LNCaP clone FGC (cell line): ENCODE measurements at regions not wholly inside any gene's neighbourhood (a gene's known extent, or its start where the extent isn't known, plus 50 kb on each side); places are given as distances from the start of the nearest gene placed in this dataset.

Experiments used
- DNase-seq: peaks from one replicate; pipeline ENCODE4 v3.0.0-alpha.2; 2011; ENCODE audit warnings: low read depth
- H3K4me3 ChIP-seq: 2 replicates; pipeline ENCODE4 v1.5.1; 2011; ENCODE audit warnings: mild to moderate bottlenecking, low read depth, low read length, control low read depth
- TF ChIP-seq, protein P1 (sequence below): IDR thresholded peaks from 2 replicates; pipeline ENCODE4 v1.5.1; 2012; ENCODE audit warnings: mild to moderate bottlenecking; ENCODE audit not compliant: control insufficient read depth, insufficient read depth; ENCODE audit errors: extremely low read depth

DNA sequence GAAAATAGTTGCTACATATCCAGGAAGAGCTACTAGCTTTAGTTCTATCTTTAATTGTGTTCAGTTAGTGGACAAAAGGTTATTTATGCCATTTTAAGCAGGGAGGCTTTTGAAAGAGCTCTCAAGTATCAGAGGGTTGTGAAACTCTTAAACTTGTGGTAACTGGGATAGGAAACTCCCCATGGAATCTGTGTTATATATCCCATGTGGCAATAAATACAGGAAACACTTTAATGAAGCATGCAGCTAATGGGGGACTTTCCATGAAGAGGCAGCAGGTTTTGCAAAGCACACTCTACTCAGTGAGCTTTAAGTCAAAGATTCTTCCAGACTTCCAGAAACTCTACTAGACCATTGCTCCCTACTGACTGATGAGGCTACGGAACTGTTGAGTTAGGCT lies 805.0 kb upstream of the C9orf72 start:
- H3K4me3 ChIP-seq, result no peak overlapping the region
- TF ChIP-seq, protein P1, sequence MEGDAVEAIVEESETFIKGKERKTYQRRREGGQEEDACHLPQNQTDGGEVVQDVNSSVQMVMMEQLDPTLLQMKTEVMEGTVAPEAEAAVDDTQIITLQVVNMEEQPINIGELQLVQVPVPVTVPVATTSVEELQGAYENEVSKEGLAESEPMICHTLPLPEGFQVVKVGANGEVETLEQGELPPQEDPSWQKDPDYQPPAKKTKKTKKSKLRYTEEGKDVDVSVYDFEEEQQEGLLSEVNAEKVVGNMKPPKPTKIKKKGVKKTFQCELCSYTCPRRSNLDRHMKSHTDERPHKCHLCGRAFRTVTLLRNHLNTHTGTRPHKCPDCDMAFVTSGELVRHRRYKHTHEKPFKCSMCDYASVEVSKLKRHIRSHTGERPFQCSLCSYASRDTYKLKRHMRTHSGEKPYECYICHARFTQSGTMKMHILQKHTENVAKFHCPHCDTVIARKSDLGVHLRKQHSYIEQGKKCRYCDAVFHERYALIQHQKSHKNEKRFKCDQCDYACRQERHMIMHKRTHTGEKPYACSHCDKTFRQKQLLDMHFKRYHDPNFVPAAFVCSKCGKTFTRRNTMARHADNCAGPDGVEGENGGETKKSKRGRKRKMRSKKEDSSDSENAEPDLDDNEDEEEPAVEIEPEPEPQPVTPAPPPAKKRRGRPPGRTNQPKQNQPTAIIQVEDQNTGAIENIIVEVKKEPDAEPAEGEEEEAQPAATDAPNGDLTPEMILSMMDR, result no peak
- DNase-seq, result no peak

DNA sequence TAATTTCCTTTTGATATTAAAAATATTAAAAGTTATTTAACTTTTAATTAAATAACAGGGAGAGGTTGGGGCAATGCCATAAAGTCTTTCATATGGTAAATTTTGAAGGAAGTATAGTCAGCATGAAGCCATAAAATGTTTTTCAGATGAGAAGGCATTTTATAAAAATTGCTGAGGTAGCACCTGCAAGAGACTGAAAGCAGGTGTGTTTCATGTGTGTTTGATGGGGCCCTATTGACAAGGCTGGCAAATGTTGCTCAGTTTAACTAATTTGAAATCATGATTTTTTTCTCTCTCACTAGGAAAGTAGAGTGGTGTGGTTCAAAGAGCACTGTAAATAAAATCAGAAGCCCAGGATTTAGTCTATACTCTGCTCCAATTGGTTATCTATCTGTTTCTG lies 805.8 kb upstream of the C9orf72 start:
- TF ChIP-seq, protein P1, result no peak
- DNase-seq, result no peak
- H3K4me3 ChIP-seq, result no peak overlapping the region

DNA sequence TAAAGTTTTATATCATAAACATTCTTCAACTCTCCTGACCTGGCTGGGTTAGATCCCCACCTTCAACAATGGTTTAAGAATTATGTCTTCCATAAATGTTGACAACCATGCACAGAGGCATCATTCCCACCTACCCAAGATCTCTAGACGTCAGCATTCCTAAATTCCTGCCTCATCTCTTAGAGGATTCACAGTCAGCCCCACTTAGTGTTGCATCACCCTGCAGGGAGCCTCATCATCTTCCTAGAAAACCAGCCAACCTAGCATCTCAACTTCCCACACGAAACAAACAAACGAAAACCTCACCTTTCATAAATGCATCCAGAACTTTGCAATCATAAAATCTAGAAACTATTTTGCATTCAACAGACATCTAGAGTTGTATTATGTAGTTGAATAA lies 816.1 kb upstream of the C9orf72 start:
- TF ChIP-seq, protein P1, result no peak
- H3K4me3 ChIP-seq, result no peak overlapping the region
- DNase-seq, result no peak

DNA sequence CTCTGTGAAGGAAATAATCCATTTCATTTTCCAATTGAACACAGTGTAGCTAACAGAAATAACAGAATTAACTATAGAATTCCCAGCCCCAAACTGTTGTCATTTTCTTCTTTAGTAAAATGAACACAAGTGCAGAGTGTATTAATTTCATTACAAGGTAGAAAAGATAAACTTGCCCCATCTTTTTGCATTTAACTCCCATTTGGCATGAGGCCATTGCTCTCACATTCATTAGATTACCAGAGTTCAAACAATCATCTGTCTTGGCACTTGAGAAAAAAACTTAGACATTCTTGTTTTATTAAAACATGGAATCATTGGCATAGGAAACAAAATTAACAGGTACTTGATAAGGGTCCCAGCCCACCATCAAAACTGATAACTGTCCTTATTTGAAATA lies 821.5 kb upstream of the C9orf72 start:
- TF ChIP-seq, protein P1, result no peak
- DNase-seq, result no peak

DNA sequence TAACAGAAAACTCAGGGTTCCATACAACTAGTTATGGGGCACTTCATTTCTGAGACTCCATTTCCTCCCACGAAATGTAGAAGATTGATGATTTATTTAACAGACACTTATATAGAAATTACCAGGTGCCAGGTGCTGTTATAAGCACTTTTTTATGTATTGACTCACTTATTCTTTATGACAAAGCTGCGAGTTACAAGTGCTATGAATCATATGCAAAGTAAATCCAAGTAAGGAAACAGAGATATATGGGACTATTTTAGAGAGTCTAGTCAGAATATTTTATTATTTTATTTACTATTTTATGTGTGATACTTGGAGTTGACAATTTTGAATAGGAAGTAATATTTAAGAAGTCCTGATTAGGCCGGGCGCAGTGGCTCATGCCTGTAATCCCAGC lies 822.8 kb upstream of the C9orf72 start:
- TF ChIP-seq, protein P1, result no peak
- DNase-seq, result no peak
- no peak overlapping the region for H3K4me3 ChIP-seq

More for the DNA sequence above, 821.5 kb upstream of the C9orf72 start:
- no peak overlapping the region for H3K4me3 ChIP-seq

DNA sequence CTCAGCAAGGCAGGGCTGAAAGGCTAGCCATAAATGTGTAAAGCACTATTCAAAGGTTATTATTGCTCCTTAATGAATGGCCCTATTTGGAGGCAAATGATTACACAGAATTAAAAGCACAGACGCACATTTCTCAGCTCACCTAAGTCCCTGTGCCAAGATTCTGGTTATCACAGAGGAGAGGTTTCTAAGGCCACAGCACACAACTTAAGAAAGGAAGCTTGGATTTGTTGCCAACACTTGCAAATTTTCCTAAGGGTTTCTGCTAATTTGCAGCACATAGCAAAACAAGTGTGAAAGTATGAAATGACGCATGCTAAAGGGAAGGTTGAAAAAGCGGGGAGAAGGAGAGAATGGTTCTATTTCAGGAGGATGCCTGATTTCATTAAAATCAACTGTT lies 834.1 kb upstream of the C9orf72 start:
- TF ChIP-seq, protein P1, result no peak
- no peak for DNase-seq
- no peak overlapping the region for H3K4me3 ChIP-seq

DNA sequence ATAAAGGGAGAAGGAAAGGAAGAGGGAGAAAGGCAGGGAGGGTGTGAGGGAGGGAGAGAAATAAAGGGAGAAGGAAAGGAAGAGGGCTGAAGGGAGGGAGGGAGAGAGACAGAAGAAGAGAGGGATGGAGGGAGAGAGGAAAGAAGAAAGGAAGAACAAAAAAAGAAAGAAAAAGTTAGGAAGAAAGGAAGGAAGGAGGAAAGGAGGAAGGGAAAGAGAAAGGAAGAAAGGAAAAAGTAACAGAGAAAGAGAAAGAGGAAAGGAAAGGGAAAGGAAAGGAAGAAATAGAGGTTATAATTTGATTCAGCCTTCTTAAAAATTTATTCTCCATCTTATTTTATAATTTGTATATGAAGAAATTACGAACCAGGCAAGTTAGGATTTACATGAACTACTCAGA lies 836.6 kb upstream of the C9orf72 start:
- no peak for DNase-seq
- no peak overlapping the region for H3K4me3 ChIP-seq
- TF ChIP-seq, protein P1, result no peak
